Middle frontal gyrus (tissue), 1 donor: ENCODE measurements at regions not wholly inside any gene's neighbourhood (a gene's known extent, or its start where the extent isn't known, plus 50 kb on each side); places are given as distances from the start of the nearest gene placed in this dataset.
"Not testable (repeated sequence)": the region's sequence is repeated elsewhere in the genome, so short reads cannot be mapped to it uniquely, and the experiment has no call there.

Experiments
- DNase-seq: peaks from one replicate; pipeline ENCODE4 v3.0.0-alpha.2; 2015; ENCODE audit warnings: low spot score; ENCODE audit errors: extremely low spot score

- no peak for DNase-seq
Observed at GRCh38 chr5:163135849-163136248, 301.5 kb upstream of the CCNG1 start.

DNA sequence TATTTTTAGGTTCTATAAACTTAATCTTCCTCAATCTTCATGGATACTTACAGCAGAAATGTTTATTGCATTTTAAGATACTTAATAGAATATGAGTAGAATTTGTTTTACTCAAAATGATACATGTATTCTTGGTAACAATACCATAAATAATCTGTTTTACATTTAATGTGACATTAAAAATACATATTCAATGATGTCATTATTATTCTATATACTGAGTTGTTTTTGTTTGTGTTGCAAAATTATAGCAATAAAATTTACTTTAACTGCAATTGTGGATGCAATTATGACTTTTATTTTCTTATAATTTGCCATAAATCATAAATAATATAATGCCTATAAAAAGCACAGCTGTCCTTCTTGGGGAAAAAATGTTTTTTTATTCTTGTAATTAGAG, 275.9 kb upstream of the CCNG1 start:
- no peak for DNase-seq

DNA sequence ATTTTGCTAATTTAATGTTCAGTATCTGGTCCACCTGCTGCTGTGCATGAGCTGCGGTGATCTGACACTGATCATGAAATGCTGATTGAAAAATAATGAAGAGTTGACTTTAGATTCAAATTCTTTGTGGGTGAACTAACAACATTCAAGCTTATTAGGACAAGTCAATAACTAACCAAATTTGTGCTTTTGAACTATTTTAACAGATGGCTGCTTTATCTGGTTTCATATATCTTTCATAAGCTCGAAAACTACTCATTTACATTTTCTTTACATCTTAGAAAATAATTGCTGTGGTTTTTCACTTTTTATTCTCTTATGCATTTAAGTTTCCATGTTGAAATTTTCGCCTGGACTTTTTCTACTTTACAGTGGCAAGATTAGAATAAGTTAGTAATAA, 274.8 kb upstream of the CCNG1 start:
- DNase-seq = no peak

DNA sequence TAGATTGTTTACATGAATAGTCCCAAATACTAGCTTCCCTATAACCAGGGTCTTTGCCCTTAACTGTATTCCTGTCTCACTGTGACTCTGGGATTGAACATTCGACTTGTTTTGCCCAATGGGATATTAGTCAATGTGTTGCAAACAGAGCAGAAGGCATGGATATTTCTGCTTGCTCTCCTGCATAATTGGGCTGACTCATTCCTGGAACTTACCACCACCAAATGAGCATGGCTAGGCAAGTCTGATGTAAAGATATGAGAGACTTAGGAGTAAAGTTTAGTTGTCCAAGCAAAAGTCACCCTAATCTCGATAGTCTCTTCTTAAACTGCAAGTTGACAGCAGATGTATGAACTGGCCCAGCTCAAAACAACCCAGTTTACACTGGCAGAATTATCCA, 273.5 kb upstream of the CCNG1 start:
- DNase-seq = no peak

DNA sequence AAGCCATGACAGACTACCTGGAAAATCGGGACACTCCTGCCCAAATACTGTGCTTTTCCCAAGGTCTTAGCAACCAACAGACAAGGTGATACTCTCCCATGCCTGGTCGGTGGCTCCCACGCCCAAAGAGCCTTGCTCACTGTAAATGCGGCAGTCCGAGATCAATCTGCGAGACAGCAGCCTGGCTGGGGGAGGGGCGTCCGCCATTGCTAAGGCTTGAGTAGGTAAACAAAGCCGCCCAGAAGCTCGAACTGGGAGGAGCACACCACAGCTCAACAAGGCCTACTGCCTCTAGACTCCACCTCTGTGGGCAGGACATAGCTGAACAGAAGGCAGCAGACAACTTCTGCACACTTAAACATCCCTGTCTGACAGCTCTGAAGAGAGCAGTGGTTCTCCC, 272.1 kb upstream of the CCNG1 start:
- DNase-seq = no peak

GRCh38 chr5:163170161-163170560, 267.2 kb upstream of the CCNG1 start:
- DNase-seq = not testable (repeated sequence)

DNA sequence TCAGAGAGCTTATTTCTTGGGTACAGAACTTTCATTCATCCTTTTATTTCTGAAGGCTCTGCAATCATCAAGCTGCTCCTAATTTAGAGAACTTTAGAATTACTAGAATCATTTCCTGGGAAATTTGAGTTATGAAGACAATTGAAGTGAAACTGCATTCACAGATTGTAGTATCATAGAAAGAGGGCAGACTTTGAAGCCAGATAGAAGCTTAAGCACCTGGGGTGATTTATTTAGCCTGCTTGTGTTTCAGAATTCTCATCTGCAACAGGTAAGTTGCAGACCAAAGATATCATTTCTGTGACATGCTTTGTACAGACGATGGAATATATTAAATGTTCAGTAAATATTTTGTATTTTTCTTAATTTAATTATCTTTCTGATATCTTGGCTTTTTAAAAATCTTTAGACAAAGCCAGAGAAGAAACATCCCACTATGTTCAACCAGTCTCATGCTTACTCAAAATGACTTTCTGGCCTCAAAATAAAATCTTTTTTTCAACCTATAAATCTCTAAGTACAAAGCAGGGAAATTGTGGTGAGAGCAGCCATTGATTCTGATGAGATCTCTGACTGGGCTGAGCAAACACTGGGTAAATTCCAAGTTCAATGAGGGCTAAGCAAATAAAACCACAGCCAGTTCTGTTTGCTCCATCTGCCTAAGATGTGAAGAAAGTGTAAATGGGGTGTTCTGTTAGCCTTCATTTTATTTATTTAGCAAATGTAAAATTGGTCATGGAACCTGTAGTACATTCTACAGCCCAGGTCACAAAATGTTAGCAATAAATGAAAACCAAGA, 264.7 kb upstream of the CCNG1 start:
- DNase-seq = no peak

DNA sequence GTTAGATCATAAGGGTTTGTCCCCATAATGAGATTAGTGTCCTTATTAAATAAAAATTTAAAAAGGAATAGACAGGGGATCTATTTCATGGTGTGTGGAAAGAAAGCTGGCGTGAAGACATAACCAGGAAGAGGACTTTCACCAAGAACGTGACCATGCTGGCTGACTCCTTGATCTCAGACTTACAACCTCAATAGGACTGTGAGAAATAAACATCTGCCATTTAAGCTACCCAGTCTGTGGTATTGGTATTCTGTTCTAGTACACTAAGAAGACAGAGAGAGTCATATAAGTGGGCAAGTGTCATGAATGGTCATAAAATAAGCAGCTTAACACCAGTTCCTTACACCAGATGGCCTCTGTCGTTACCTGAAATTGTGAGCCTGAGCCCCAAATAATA, 259.4 kb upstream of the CCNG1 start:
- no peak for DNase-seq

GRCh38 chr5:163185315-163185714, 252.1 kb upstream of the CCNG1 start:
- no peak for DNase-seq

DNA sequence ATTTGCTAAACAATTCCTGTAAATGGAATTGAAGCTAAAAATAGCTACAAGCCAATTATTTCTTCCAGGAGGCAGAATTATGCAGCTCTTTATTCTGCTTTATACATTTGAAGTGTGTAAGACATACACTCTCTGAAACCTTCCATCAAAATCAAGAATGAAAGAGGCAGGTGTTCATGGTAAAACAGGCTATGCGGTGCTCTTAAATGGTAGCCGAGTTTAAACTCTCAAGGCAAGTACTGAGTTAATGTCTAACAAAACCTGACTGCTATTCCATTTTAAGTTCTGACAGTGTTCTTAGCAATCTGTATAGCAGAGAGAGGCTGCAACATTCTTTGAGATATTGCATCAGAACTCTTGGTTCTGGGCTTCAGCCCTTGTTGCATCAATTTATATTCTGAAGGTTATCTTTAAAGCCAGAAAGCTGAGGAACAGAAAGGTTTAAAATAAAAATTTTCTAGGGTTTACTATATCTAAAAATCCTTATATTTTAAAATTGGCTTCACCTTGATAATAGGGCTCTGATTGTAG, 248.3 kb upstream of the CCNG1 start:
- DNase-seq = no peak

- no peak for DNase-seq
Observed at GRCh38 chr5:163190283-163190682, 247.1 kb upstream of the CCNG1 start.

DNA sequence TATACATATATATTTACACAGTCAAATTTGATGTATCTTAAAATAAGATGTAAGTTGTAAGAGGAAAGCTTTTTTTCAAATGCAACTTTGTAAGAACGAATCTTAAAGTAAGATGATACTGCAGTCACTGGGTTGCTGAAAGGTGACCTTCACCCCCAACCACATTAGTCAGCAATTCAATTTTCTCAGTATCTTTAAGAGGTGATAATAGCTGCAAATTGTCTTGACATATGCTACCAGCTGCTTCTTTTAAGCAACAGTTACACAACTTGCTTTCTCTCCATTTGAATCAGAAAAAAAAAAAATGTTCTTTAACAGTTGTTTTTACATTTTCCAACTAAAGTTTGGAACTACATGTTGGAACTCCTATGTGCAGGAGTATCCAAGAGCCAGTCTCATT, 246.6 kb upstream of the CCNG1 start:
- no peak for DNase-seq

DNA sequence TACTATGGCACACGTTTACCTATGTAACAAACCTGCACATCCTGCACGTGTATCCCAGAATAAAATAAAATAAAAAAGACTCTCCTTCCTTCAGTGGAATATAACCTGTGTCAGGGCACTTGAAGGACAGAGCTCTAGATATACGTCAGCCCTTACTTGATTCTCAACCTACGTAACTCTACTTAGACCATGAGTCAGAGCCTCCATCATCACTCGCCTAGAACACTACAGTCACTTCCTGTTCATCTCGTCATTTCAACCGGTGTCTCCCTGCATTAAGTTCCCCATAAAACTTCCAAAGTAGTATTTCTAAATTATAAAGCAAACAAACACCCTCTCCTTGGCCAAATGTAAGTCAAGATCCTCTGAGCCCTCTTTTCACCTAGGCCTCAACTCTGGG, 243.5 kb upstream of the CCNG1 start:
- DNase-seq = no peak

DNA sequence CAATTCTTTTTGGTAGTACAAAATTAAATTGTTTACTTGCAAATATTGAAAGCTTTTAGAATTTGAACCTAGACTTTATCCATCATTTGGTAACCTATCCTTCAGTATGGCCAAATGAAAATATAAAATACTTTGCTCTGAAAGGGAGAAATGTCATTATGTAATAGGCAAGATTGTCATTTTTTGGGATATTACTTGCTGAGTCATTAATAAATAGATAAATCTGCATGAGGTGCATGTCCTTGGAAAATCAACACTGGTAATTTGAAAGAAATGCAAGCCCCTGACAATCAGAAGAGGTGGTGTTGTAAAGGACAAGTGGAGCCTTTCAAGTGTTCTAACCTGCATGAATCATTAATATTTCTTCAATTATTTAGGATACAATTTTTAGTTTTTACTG, 231.8 kb upstream of the CCNG1 start:
- no peak for DNase-seq

- no peak for DNase-seq
Observed at GRCh38 chr5:163221581-163221980, 215.8 kb upstream of the CCNG1 start.

GRCh38 chr5:163222982-163223381, 214.4 kb upstream of the CCNG1 start:
- DNase-seq = no peak

DNA sequence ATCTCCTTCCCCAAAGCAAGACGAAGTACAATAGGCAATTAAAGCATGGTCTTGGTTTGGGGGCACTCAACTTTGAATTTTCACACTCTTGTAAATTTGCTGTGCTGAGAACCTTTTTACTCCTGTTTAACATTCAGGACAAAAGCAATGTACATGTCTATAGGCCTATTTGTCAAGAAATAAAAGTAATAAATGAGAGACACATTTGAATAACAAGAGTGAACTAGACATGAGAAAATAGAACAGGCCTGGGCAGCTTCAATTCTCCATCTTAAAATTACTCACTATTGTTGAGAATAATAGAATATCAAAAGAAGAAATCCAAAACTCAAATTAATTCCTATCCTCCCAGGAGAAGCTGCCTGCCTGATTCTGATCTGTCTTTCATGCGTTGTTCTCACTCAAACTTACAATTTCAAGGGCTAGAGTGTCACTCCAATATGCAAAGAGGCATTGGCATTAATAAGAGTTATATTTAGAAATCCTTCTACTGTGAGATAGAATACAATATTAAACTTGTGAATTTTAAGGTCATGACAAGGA, 192.9 kb upstream of the CCNG1 start:
- no peak for DNase-seq

GRCh38 chr5:163245584-163245983, 191.8 kb upstream of the CCNG1 start:
- DNase-seq = no peak

- DNase-seq = no peak
Observed at GRCh38 chr5:163248333-163248732, 189.1 kb upstream of the CCNG1 start.

GRCh38 chr5:163248871-163249270, 188.5 kb upstream of the CCNG1 start:
- no peak for DNase-seq

DNA sequence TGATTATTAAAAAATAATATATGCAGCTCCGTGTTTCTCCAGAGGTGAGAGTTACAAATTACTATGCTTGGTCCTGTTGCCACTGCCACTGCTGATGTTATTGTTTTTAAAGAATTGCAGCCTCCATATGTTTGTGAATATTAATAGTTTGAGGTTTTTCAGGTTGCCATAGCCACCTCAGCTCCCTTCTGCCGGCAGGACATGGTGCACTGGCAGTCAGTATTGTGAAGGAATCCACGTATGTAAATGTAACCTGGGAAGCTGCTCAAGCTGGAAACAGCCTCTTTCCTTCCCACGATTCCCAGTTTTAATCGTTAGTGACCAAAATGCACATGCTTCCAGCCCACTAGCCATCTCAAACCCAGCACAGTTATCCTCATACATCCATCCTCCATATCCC, 184.4 kb upstream of the CCNG1 start:
- no peak for DNase-seq

- no peak for DNase-seq
Observed at GRCh38 chr5:163259495-163259894, 177.9 kb upstream of the CCNG1 start.

- DNase-seq = no peak
Observed at GRCh38 chr5:163260471-163260870, 176.9 kb upstream of the CCNG1 start.
